ENCODE measurements at regions not wholly inside any gene's neighbourhood (a gene's known extent, or its start where the extent isn't known, plus 50 kb on each side); places are given as distances from the start of the nearest gene placed in this dataset.

- intact Hi-C loops (cut with DNase I) = no loop called here
- peak in 4 of 42 donors; percentile 8 to 17 (median 14) for DNase-seq
Observed at GRCh38 chr4:38424151-38424871, 239.7 kb upstream of the KLF3 start.

- no peak for DNase-seq
- intact Hi-C loops (cut with DNase I) = no loop called here
Observed at GRCh38 chr4:38426532-38426931, 237.5 kb upstream of the KLF3 start.

GRCh38 chr4:38430841-38431240 is 233.2 kb upstream of the KLF3 start:
- no peak for DNase-seq
- intact Hi-C loops (cut with DNase I) = no loop called here

GRCh38 chr4:38442073-38442788 is 221.8 kb upstream of the KLF3 start:
- intact Hi-C loops (cut with DNase I) = no loop called here
- DNase-seq = no peak

- DNase-seq = no peak
- intact Hi-C loops (cut with DNase I) = no loop called here
Observed at GRCh38 chr4:38449506-38450174, 214.4 kb upstream of the KLF3 start.

- intact Hi-C loops (cut with DNase I) = no loop called here
- DNase-seq = no peak
Observed at GRCh38 chr4:38452009-38452408, 212.0 kb upstream of the KLF3 start.

GRCh38 chr4:38452542-38452941 is 211.5 kb upstream of the KLF3 start:
- intact Hi-C loops (cut with DNase I) = no loop called here
- DNase-seq = no peak

GRCh38 chr4:38453253-38453881 is 210.6 kb upstream of the KLF3 start:
- intact Hi-C loops (cut with DNase I) = no loop called here

GRCh38 chr4:38454284-38454683 is 209.7 kb upstream of the KLF3 start:
- DNase-seq = no peak
- intact Hi-C loops (cut with DNase I) = no loop called here

More at GRCh38 chr4:38453253-38453881, 210.6 kb upstream of the KLF3 start:
- DNase-seq = no peak

GRCh38 chr4:38455092-38455862 is 208.7 kb upstream of the KLF3 start:
- intact Hi-C loops (cut with DNase I) = no loop called here
- DNase-seq = no peak

- DNase-seq = no peak
- intact Hi-C loops (cut with DNase I) = no loop called here
Observed at GRCh38 chr4:38456096-38456495, 207.9 kb upstream of the KLF3 start.

- intact Hi-C loops (cut with DNase I) = no loop called here
- no peak for DNase-seq
Observed at GRCh38 chr4:38461342-38461741, 202.7 kb upstream of the KLF3 start.

GRCh38 chr4:38462367-38463055 is 201.5 kb upstream of the KLF3 start:
- no peak for DNase-seq
- intact Hi-C loops (cut with DNase I) = no loop called here

- intact Hi-C loops (cut with DNase I) = no loop called here
- DNase-seq = no peak
Observed at GRCh38 chr4:38463268-38463958, 200.6 kb upstream of the KLF3 start.

- intact Hi-C loops (cut with DNase I) = no loop called here
- DNase-seq = no peak
Observed at GRCh38 chr4:38464328-38464727, 199.7 kb upstream of the KLF3 start.

GRCh38 chr4:38466401-38466800 is 197.6 kb upstream of the KLF3 start:
- intact Hi-C loops (cut with DNase I) = no loop called here
- no peak for DNase-seq

- intact Hi-C loops (cut with DNase I) = no loop called here
Observed at GRCh38 chr4:38467296-38467695, 196.7 kb upstream of the KLF3 start.

GRCh38 chr4:38468339-38468866 is 195.6 kb upstream of the KLF3 start:
- peak in 2 of 42 donors; percentile 19 to 29 for DNase-seq
- intact Hi-C loops (cut with DNase I) = no loop called here

More at GRCh38 chr4:38467296-38467695, 196.7 kb upstream of the KLF3 start:
- DNase-seq = no peak
